NB4 (cell line): ENCODE measurements at regions not wholly inside any gene's neighbourhood (a gene's known extent, or its start where the extent isn't known, plus 50 kb on each side); places are given as distances from the start of the nearest gene placed in this dataset.

Experiments used
- POLR2A ChIP-seq: IDR thresholded peaks from 2 replicates; pipeline ENCODE4 v1.6.1; 2011; ENCODE audit warnings: mild to moderate bottlenecking; ENCODE audit not compliant: insufficient read length; ENCODE audit errors: extremely low read depth
- TF ChIP-seq, protein P1 (sequence below): IDR thresholded peaks from one replicate; pipeline ENCODE4 v1.5.1; 2012; ENCODE audit warnings: low read depth, low read length
- TF ChIP-seq, protein P2 (sequence below): IDR thresholded peaks from 2 replicates; pipeline ENCODE4 v1.6.1; 2011; ENCODE audit warnings: low read depth, low read length

GRCh38 chr3:162161595-162161994 lies 665.0 kb downstream of the OTOL1 start:
- TF ChIP-seq, protein P1, sequence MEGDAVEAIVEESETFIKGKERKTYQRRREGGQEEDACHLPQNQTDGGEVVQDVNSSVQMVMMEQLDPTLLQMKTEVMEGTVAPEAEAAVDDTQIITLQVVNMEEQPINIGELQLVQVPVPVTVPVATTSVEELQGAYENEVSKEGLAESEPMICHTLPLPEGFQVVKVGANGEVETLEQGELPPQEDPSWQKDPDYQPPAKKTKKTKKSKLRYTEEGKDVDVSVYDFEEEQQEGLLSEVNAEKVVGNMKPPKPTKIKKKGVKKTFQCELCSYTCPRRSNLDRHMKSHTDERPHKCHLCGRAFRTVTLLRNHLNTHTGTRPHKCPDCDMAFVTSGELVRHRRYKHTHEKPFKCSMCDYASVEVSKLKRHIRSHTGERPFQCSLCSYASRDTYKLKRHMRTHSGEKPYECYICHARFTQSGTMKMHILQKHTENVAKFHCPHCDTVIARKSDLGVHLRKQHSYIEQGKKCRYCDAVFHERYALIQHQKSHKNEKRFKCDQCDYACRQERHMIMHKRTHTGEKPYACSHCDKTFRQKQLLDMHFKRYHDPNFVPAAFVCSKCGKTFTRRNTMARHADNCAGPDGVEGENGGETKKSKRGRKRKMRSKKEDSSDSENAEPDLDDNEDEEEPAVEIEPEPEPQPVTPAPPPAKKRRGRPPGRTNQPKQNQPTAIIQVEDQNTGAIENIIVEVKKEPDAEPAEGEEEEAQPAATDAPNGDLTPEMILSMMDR = no peak
- TF ChIP-seq, protein P2, sequence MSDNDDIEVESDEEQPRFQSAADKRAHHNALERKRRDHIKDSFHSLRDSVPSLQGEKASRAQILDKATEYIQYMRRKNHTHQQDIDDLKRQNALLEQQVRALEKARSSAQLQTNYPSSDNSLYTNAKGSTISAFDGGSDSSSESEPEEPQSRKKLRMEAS = no peak
- TF ChIP-seq POLR2A = no peak
